Mesendoderm (in vitro differentiated cells): ENCODE measurements at regions not wholly inside any gene's neighbourhood (a gene's known extent, or its start where the extent isn't known, plus 50 kb on each side); places are given as distances from the start of the nearest gene placed in this dataset.

Experiments
- DNase-seq: peaks from one replicate; pipeline ENCODE4 v3.0.0; 2013
- H2AK5ac ChIP-seq: 2 replicates; pipeline ENCODE4 v1.6.1; 2013; ENCODE audit warnings: low read length, inconsistent platforms
- H2BK120ac ChIP-seq: 2 replicates; pipeline ENCODE4 v1.6.1; 2013; ENCODE audit warnings: low read depth, mild to moderate bottlenecking, low read length, moderate library complexity, mixed read lengths
- H2BK15ac ChIP-seq: replicated peaks from 2 replicates; pipeline ENCODE4 v1.6.1; 2013; ENCODE audit warnings: low read depth, mild to moderate bottlenecking, moderate library complexity
- H2BK5ac ChIP-seq: 2 replicates; pipeline ENCODE4 v1.6.1; 2013; ENCODE audit warnings: low read length, inconsistent platforms
- H3K18ac ChIP-seq: 2 replicates; pipeline ENCODE4 v1.6.1; 2013; ENCODE audit warnings: mild to moderate bottlenecking, low read length, mixed read lengths
- H3K23ac ChIP-seq: one replicate; pipeline ENCODE4 v1.6.1; 2013; ENCODE audit warnings: low read length
- H3K27ac ChIP-seq: 2 replicates; pipeline ENCODE4 v1.5.1; 2013; ENCODE audit warnings: low read depth, mild to moderate bottlenecking, inconsistent platforms, low read length, moderate library complexity
- H3K27me3 ChIP-seq: 2 replicates; pipeline ENCODE4 v1.6.1; 2013; ENCODE audit warnings: low read length, control low read depth, mild to moderate bottlenecking, inconsistent platforms; ENCODE audit not compliant: insufficient read depth, poor library complexity
- H3K36me3 ChIP-seq: 2 replicates; pipeline ENCODE4 v1.6.1; 2013; ENCODE audit warnings: low read length, inconsistent platforms; ENCODE audit not compliant: control insufficient read depth, insufficient read depth
- H3K4ac ChIP-seq: one replicate; pipeline ENCODE4 v1.6.1; 2013; ENCODE audit warnings: low read depth, mild to moderate bottlenecking, low read length, moderate library complexity
- H3K4me1 ChIP-seq: 2 replicates; pipeline ENCODE4 v1.6.1; 2013; ENCODE audit warnings: low read depth, low read length, inconsistent platforms; ENCODE audit not compliant: control insufficient read depth
- H3K4me2 ChIP-seq: 2 replicates; pipeline ENCODE4 v1.6.1; 2013; ENCODE audit warnings: low read length
- H3K4me3 ChIP-seq: 2 replicates; pipeline ENCODE4 v1.5.1; 2013; ENCODE audit warnings: mild to moderate bottlenecking, low read length
- H3K56ac ChIP-seq: one replicate; pipeline ENCODE4 v1.6.1; 2013; ENCODE audit warnings: low read length
- H3K79me1 ChIP-seq: 2 replicates; pipeline ENCODE4 v1.6.1; 2013; ENCODE audit warnings: low read length, inconsistent platforms
- H3K79me2 ChIP-seq: 2 replicates; pipeline ENCODE4 v1.6.1; 2013; ENCODE audit warnings: mild to moderate bottlenecking, low read length; ENCODE audit not compliant: control insufficient read depth, insufficient read depth
- H3K9ac ChIP-seq: 2 replicates; pipeline ENCODE4 v1.6.1; 2013; ENCODE audit warnings: low read length, inconsistent platforms
- H4K5ac ChIP-seq: one replicate; pipeline ENCODE4 v1.6.1; 2013; ENCODE audit warnings: low read length
- H4K8ac ChIP-seq: one replicate; pipeline ENCODE4 v1.6.1; 2013; ENCODE audit warnings: low read depth, mild to moderate bottlenecking, control low read depth, low read length, moderate library complexity
- WGBS: extraction: QIAGEN DNeasy Blood & Tissue Kit; methylation state at CpG from one replicate; pipeline ENCODE4 v1.1.7; 2013; ENCODE audit warnings: low lambda C conversion rate, missing lambda C conversion rate; ENCODE audit not compliant: insufficient coverage; ENCODE audit errors: extremely low coverage; 5-methylcytosine and 5-hydroxymethylcytosine counted together

GRCh38 chr6:19597809-19598320 lies 239.3 kb upstream of the ID4 start:
- H3K56ac ChIP-seq = no peak overlapping the region
- no peaks in the 10 kb centered on the region for H3K36me3 ChIP-seq
- no peak overlapping the region for H3K4me3 ChIP-seq
- H3K18ac ChIP-seq = no peak overlapping the region
- no peaks in the 10 kb centered on the region for H3K4me1 ChIP-seq
- no peak overlapping the region for H3K4me2 ChIP-seq
- H2BK15ac ChIP-seq = no peak overlapping the region
- no peak overlapping the region for H3K27ac ChIP-seq
- no peak overlapping the region for H2AK5ac ChIP-seq
- no peaks in the 10 kb centered on the region for H3K79me1 ChIP-seq
- no peak overlapping the region for H3K4ac ChIP-seq
- H3K23ac ChIP-seq = no peak overlapping the region
- no peak overlapping the region for H4K5ac ChIP-seq
- no peak overlapping the region for H3K9ac ChIP-seq
- H2BK120ac ChIP-seq = no peak overlapping the region
- H4K8ac ChIP-seq = no peak overlapping the region
- DNase-seq = no peak
- no peaks in the 10 kb centered on the region for H3K79me2 ChIP-seq
- H3K27me3 ChIP-seq = no peaks in the 10 kb centered on the region
- no peak overlapping the region for H2BK5ac ChIP-seq
- no CpG with 5 or more reads among the region's 5 CpGs for WGBS

DNA sequence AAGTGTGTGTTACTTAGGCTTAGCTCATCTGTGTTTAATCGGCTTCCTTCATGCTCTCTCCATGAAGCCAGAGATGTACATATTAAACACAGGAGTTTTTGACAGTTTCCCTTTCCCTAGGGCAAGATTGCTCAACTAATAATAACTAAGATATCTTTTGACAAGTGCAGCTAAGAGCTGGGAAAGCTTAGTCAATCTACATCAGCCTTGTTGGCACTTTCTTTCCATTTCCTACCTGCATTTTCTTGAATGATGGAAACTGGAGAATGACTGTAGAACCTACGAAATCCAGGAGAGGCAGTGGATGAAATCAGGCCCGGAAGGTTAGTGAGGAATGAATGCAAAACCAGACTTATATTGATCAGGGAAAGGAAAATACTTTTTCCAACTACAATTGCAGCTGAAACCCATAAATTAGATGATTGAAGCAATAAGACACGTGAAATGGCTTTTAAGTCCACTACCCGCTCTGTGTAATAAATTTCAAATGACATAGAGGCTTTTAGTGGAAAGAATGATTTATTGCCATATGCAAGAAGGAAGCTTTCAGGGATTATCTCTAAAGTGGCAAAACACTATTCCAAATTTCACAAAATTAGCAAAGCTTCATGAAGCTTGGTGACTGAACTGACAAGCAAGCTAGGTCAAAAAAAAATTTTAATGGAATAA lies 237.2 kb upstream of the ID4 start:
- Histone ChIP-seq H2AK5ac (no peak overlapping the region), H3K4me3 (no peak overlapping the region), H3K4me2 (no peak overlapping the region), H3K36me3 (no peaks in the 10 kb centered on the region), H2BK15ac (no peak overlapping the region), H3K79me2 (no peaks in the 10 kb centered on the region), H2BK5ac (no peak overlapping the region), H3K27me3 (no peaks in the 10 kb centered on the region), H4K5ac (no peak overlapping the region), H3K79me1 (no peaks in the 10 kb centered on the region), H3K23ac (no peak overlapping the region), H3K9ac (no peak overlapping the region), H3K56ac (no peak overlapping the region), H4K8ac (no peak overlapping the region), H3K4me1 (no peaks in the 10 kb centered on the region), H3K18ac (no peak overlapping the region), H2BK120ac (no peak overlapping the region), H3K4ac (no peak overlapping the region), H3K27ac (no peak overlapping the region)
- WGBS = no CpG with 5 or more reads among the region's 5 CpGs
- DNase-seq = no peak

- no peaks in the 10 kb centered on the region for H3K27me3 ChIP-seq
- H3K56ac ChIP-seq = no peak overlapping the region
- no peaks in the 10 kb centered on the region for H3K36me3 ChIP-seq
- no peak overlapping the region for H3K23ac ChIP-seq
- no peak overlapping the region for H4K5ac ChIP-seq
- no CpG with 5 or more reads among the region's 2 CpGs for WGBS
- H3K79me1 ChIP-seq = no peaks in the 10 kb centered on the region
- no peak overlapping the region for H2BK5ac ChIP-seq
- no peak overlapping the region for H2BK15ac ChIP-seq
- no peak overlapping the region for H4K8ac ChIP-seq
- no peak overlapping the region for H3K18ac ChIP-seq
- no peaks in the 10 kb centered on the region for H3K79me2 ChIP-seq
- no peak overlapping the region for H2AK5ac ChIP-seq
- no peak overlapping the region for H3K4me3 ChIP-seq
- H3K4ac ChIP-seq = no peak overlapping the region
- H3K4me2 ChIP-seq = no peak overlapping the region
- H3K27ac ChIP-seq = no peak overlapping the region
- H3K9ac ChIP-seq = no peak overlapping the region
- no peak overlapping the region for H2BK120ac ChIP-seq
- no peak for DNase-seq
- no peaks in the 10 kb centered on the region for H3K4me1 ChIP-seq
Observed at GRCh38 chr6:19602434-19603013, 234.6 kb upstream of the ID4 start.

DNA sequence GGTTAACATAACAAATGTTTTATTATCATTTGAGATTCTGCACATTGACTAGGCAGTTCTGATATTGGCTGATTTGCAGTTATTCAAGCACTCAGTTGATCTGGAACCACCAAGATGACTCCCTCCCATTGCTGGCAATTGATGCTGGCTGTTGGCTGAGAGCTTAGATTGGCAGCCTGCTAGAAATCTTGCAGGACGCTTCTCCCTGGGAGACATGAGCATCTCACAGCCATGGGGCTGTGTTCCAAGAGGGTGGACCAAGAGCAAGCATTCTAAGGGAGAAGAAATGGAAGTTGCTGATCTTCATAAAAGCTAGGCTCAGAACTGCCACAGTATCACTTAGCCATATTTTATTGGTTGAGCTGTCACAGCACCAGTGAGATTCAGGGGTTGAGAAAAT lies 233.4 kb upstream of the ID4 start:
- WGBS = no CpG with 5 or more reads among the region's 1 CpG
- no peaks in the 10 kb centered on the region for H3K4me1 ChIP-seq
- no peak overlapping the region for H4K8ac ChIP-seq
- no peak overlapping the region for H3K18ac ChIP-seq
- no peak overlapping the region for H2BK15ac ChIP-seq
- no peak overlapping the region for H3K9ac ChIP-seq
- no peak overlapping the region for H3K4me3 ChIP-seq
- H3K4me2 ChIP-seq = no peak overlapping the region
- no peaks in the 10 kb centered on the region for H3K27me3 ChIP-seq
- H3K36me3 ChIP-seq = no peaks in the 10 kb centered on the region
- no peak for DNase-seq
- no peak overlapping the region for H2BK5ac ChIP-seq
- H3K79me1 ChIP-seq = no peaks in the 10 kb centered on the region
- H3K56ac ChIP-seq = no peak overlapping the region
- H2BK120ac ChIP-seq = no peak overlapping the region
- no peak overlapping the region for H4K5ac ChIP-seq
- no peak overlapping the region for H2AK5ac ChIP-seq
- H3K27ac ChIP-seq = no peak overlapping the region
- no peak overlapping the region for H3K23ac ChIP-seq
- H3K79me2 ChIP-seq = no peaks in the 10 kb centered on the region
- H3K4ac ChIP-seq = no peak overlapping the region

GRCh38 chr6:19605624-19606023 lies 231.5 kb upstream of the ID4 start:
- Histone ChIP-seq H3K18ac (no peak overlapping the region), H3K4me2 (no peak overlapping the region), H3K23ac (no peak overlapping the region), H2BK120ac (no peak overlapping the region), H4K5ac (no peak overlapping the region), H2AK5ac (no peak overlapping the region), H3K27ac (no peak overlapping the region), H3K56ac (no peak overlapping the region), H3K4ac (no peak overlapping the region), H3K27me3 (no peaks in the 10 kb centered on the region), H3K79me2 (no peaks in the 10 kb centered on the region), H2BK5ac (no peak overlapping the region), H2BK15ac (no peak overlapping the region), H4K8ac (no peak overlapping the region), H3K4me1 (no peaks in the 10 kb centered on the region), H3K9ac (no peak overlapping the region), H3K36me3 (no peaks in the 10 kb centered on the region), H3K79me1 (no peaks in the 10 kb centered on the region), H3K4me3 (no peak overlapping the region)
- no CpG with 5 or more reads among the region's 6 CpGs for WGBS
- no peak for DNase-seq

DNA sequence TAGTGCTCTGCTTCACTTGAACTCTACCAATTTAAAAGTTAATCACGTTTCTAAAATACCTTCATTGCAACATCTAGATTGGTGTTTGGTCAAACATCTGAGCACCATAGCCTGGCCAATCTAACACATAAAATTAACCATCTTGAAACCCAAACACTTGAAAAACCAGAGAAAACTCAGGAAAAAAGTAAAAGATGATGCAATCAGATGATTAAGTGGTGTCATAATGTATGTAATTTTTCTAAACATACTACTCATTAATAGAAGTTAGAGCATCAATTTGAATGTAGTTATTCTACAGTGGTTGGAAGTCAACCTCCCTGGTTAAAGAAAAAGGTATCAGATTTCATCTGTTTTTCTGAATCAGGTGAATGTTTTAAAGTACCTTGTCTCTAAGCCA lies 228.6 kb upstream of the ID4 start:
- H3K79me1 ChIP-seq = no peaks in the 10 kb centered on the region
- no peak overlapping the region for H2BK5ac ChIP-seq
- no peak overlapping the region for H4K5ac ChIP-seq
- no peak overlapping the region for H3K9ac ChIP-seq
- H3K27me3 ChIP-seq = no peaks in the 10 kb centered on the region
- H3K56ac ChIP-seq = no peak overlapping the region
- DNase-seq = no peak
- H3K23ac ChIP-seq = no peak overlapping the region
- H3K79me2 ChIP-seq = no peaks in the 10 kb centered on the region
- no peak overlapping the region for H2AK5ac ChIP-seq
- no peaks in the 10 kb centered on the region for H3K36me3 ChIP-seq
- no peaks in the 10 kb centered on the region for H3K4me1 ChIP-seq
- H2BK120ac ChIP-seq = no peak overlapping the region
- no peak overlapping the region for H3K4me2 ChIP-seq
- H3K4me3 ChIP-seq = no peak overlapping the region
- H2BK15ac ChIP-seq = no peak overlapping the region
- WGBS = no CpG with 5 or more reads among the region's 1 CpG
- H4K8ac ChIP-seq = peak overlapping the region; percentile 13
- H3K27ac ChIP-seq = no peak overlapping the region
- no peak overlapping the region for H3K4ac ChIP-seq
- H3K18ac ChIP-seq = no peak overlapping the region
